RPMI8226 (cell line): ENCODE measurements at regions not wholly inside any gene's neighbourhood (a gene's known extent, or its start where the extent isn't known, plus 50 kb on each side); places are given as distances from the start of the nearest gene placed in this dataset.
A peak's percentile ranks its signal among the peaks of the same experiment; 100 is the strongest.
"Not testable (repeated sequence)": the region's sequence is repeated elsewhere in the genome, so short reads cannot be mapped to it uniquely, and the experiment has no call there.

ENCODE experiments used
- DNase-seq: peaks from one replicate; pipeline ENCODE4 v3.0.0-alpha.2; 2015

DNA sequence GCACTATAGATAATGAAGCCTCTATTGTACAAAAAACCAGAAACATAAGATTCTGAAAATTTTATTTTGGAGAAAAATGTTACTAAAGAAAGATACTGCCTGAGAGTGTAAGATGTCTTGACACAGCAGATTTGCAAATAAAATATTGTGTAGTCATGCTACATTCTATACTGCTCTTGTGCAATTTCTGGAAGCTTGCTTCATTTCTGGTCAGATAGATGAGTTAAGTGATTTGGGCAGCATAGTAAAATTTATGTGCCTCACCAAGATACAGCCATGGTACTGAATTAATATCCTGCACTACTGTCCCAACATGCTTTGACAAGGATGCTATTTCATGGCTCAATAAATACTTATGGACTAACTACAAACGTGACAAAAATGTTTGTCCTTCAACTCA is 55.1 kb upstream of the STARD13 start:
- no peak for DNase-seq

DNA sequence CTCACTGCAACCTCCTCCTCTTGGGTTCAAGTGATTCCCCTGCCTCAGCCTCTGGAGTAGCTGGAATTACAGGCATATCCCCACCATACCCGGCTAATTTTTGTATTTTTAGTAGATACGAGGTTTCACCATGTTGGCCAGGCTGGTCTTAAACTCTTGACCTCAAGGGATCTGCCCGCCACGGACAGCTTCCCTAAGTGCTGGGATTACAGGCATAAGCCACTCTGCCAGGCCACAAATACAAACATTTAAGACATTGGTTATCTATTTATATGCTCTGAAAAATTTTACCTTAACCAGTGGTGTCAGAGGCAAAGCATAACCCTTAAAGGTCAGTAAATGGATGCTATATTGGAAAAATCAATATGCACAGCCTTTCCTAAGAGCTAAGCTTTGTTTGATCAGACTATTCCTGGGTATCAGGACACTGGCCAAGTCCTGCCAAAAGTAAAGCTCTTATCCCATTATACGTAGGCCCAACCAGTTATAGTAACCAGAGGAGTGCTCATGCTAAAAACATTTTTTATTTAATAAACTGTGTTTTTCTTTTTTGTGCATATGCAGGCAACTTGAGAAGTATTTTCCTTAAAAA is 56.4 kb upstream of the STARD13 start:
- no peak for DNase-seq

GRCh38 chr13:33345842-33346241 is 60.3 kb upstream of the STARD13 start:
- DNase-seq = no peak

- DNase-seq = no peak
Observed at GRCh38 chr13:33347861-33348260, 62.3 kb upstream of the STARD13 start.

DNA sequence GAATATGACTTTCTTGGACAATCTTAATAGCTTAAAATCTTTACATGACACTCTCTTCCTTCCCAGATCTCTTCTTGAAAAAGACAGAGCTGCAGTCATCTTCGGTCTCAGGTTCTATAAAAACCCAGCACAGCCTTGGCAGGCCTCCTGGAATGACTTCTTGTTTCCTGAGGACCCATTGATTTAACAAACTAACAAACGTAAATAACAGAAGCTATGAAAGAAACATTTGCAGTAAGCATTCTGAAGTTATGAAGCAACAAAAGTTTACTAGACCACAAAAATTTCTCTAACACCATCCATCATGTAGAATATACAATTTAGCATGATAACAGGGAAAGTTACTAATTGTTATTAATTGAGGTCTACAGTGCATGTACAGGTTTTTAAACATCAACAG is 62.8 kb upstream of the STARD13 start:
- DNase-seq = no peak

GRCh38 chr13:33349288-33349985 is 63.9 kb upstream of the STARD13 start:
- no peak for DNase-seq

- DNase-seq = no peak
Observed at GRCh38 chr13:33349986-33350826, 64.7 kb upstream of the STARD13 start.

GRCh38 chr13:33351319-33351718 is 65.8 kb upstream of the STARD13 start:
- no peak for DNase-seq

DNA sequence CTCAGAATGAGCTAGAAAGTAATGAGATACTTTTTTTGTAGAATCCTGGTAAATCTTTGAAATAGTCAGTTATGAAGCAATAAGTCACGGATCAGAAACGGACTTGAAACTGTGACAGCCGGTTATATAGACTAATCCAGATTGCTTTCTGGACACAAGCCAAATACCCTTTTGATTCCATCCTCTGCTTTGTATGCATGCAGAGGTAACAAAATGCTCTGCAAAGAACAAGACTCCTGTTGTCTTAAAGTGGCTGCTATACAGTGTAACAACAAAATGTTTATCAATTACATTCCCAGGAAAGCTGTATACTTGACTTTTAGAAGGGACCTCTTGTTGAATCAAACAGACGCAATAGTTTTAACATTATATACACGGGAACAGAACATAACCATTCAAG is 66.5 kb upstream of the STARD13 start:
- DNase-seq = no peak

DNA sequence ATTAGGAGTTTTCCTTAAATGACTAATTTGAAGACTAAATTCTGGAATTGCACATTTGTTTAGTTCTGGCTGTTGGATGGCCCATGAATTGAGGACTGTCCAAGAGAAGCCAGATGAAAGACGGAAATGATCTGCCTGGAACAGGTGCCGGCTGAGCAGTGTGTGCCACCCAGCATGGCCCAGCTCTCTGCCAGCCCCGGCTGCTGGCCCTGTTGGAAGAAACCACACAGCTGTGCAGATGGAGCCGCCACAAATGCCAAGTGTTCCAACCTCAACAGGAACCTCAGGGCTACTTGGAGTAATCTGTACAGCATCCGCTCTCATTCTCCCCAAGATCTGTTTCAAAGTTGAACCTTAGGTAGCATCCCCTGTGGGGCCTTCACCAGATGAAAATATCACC is 67.0 kb upstream of the STARD13 start:
- no peak for DNase-seq

DNA sequence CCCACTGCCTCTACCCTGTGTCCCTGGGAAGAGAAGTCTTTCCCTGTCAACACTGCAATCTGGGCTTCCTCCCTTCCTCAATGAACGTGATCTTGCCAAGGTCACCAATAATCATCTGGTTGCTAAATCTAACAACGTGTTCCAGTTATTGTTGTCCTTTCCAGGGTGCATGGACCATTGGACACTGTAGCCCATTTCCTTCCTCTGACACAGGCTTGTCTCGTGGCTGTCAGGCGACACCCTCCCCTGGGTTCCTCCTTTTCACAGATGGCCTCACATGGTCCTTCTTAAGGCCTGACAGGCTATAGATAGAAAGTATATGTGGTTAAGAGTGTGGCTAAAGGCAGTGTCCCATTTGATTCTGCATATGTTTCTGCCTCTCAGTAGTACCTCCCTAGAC is 67.7 kb upstream of the STARD13 start:
- no peak for DNase-seq

- DNase-seq = no peak
Observed at GRCh38 chr13:33353646-33354045, 68.1 kb upstream of the STARD13 start.

DNA sequence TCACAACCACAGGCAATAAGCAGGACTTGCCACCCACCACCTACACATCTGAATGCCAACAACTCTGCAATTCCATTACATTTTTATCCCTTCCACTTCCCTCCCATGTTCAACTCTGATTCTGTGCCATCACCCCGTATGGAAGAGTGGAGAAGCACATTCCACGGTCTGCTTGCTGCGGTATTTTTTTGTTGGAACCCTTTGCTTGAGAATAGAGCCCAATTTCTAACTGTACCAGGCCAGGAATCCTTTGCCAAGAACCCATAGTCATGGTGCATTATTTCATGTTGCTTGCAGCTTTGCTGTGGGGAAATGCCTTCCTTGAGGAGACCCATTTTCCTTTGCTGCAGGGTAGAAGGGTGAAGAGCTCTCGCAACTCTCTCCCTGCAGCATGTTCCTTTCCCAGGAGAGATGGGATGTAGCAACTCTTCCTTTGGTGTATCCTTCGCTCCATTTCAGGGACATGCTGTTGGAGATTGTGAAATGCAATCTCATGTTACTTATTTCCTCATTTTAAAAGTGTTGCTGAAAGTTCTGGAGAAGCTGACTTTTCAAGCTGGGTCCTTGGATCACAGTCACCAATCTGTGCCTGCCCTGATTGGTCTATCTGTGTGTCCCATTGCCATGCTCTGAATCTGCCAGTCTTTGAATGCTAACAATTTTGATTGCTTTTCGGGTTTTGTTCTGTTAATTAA is 69.8 kb upstream of the STARD13 start:
- no peak for DNase-seq

DNA sequence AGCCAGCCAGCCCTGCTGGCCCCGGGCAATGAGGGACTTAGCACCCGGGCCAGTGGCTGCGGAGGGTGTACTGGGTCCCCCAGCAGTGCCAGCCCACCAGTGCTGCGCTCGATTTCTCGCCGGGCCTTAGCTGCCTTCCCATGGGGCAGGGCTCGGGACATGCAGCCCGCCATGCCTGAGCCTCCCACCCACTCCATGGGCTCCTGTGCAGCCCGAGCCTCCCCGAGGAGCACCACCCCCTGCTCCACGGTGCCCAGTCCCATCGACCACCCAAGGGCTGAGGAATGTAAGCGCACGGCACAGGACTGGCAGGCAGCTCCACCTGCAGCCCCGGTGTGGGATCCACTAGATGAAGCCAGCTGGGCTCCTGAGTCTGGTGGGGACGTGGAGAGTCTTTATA is 72.5 kb upstream of the STARD13 start:
- not testable (repeated sequence) for DNase-seq

DNA sequence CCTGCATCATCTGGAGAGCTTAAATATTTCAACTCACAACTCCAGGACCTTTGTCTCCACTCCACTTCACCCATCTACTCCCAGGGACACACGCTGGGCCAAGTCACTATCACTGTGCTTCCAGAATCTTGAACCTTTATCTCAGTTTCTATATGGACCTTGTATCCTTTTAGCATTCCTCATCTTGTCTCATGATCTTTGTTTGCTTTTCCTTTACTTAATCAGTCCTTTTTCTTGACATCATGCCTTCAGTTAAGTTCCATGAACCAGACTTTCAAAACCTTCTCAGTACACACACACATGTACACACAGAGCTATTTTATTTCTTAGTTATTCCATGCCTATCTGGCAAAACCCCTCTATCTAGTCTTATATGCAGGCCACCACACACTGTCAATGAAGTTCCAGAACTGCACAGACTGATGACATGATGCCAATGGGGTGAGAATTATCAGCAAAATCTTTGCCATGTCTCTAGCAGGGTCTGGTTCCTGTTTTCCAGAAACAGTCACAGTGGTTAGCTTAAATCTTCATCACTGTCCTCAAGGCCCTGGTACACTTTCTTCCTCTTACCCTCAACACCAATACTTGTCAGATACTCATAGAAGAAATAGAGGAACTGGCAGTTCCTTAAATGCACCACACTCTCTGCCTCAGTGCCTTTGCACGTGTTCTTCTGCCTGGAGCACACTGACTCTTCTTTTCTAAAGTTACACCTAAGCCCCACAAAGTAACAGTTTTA is 77.6 kb upstream of the STARD13 start:
- DNase-seq = no peak

DNA sequence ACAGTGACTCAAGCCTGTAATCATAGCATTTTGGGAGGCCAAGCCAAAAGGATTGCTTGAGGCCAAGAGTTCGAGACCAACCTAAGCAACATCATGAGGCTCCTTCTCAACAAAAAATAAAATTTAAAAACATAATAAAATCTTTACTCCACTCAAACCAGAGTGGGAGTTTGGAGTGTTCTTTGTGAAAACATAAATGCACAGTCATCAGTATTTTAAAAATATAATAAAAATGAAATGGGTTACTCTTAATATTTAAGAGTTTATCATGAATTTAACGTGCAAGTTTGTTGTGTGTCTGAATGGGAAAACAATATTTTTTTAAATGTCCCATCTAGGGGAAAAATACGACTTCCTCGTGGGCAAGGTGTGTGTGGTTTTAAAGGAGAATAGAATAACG is 78.6 kb upstream of the STARD13 start:
- no peak for DNase-seq

- DNase-seq = no peak
Observed at GRCh38 chr13:33366469-33367062, 81.0 kb upstream of the STARD13 start.

DNA sequence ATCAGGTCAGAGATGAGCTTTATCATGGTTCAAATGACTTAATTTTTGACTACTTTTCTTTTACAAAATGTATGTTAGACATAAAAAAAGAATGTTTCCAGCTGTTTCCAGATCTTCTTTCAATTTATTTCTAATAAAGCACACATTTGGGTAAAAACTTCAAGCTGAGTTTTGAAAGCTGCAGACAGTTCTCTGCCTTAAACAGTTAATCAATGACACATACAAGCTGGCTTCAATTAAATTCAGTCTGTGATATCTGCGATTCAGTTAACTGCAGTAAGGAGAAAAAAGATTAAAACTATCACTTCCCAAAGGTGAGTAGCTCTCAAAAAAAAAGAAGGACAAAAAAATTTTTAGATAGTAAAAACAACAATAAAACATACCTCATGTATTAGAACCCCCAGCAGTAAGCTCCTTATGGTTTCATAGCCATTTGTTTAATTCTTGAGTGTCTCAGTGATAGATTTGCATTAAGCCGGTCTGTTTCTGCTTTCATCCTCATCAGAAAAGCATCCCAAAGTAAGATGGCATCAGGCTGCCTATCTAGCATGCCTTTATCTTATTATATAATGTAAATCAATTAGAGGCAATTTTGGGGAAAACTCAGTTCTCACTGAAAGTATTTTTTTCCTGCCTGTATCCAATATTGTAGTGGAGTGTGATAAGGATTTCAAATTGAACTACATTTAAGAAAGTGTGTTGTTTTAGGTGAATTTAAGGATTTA is 81.8 kb upstream of the STARD13 start:
- no peak for DNase-seq

DNA sequence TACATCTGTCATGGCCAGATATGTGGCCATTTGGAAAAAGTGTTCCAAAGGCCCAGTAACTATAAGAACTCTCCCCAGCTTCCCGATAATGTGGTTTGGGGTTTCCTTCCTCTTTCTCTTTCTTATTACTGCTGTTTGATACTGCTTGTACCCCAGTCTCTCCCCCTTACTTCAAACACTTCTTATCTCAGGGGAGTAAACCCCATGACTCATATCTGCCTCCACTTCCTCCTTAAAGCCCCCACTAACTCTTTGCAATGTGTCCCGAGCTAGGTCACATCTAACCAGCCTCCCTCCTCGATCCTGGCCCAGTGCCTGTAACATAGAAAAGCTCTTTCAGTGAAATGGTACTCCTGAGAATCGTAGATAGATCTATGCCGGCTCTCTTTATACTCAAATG is 82.4 kb upstream of the STARD13 start:
- no peak for DNase-seq

DNA sequence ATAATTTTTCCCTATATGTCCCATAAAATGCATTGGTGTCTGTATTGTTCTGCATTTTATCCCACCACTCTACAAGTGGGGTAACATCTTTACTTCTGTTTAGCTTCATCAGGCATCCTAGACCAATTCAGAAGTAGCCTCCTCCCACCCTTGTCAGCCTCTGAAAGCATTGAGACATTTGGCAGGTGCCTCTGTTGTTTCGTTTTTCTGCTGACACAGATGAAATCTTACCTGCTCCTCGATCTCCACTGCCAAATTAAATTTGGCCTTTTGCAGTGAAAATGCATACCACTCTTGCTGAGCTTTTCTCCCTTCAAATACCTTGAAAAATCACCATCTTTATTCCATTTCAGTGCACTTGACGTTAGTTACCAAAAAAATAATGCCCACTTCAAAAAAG is 83.5 kb upstream of the STARD13 start:
- DNase-seq = peak; percentile 4

- DNase-seq = no peak
Observed at GRCh38 chr13:33372251-33372919, 86.8 kb upstream of the STARD13 start.
